GM23338 (cell line): ENCODE measurements at regions not wholly inside any gene's neighbourhood (a gene's known extent, or its start where the extent isn't known, plus 50 kb on each side); places are given as distances from the start of the nearest gene placed in this dataset.

Experiments used
- ATAC-seq: fragments of 200-7000 bp; cut with Tn5 transposase; 3 replicates; pipeline ENCODE4 v1.9.1; 2020
- DNase-seq: peaks from one replicate; pipeline ENCODE4 v3.0.0-alpha.2; 2015; ENCODE audit warnings: low spot score
- H2AFZ ChIP-seq: fragments of 200-600 bp; sonication (generic); 2 replicates; pipeline ENCODE4 v1.8.0; 2016; ENCODE audit warnings: antibody characterized with exemption, mild to moderate bottlenecking, moderate library complexity
- H3F3A ChIP-seq: fragments of 200-600 bp; sonication (generic); replicated peaks from 2 replicates; pipeline ENCODE4 v1.8.0; 2017; ENCODE audit warnings: antibody characterized with exemption, mixed run types, low read depth
- H3K27ac ChIP-seq: fragments of 200-600 bp; sonication (generic); 2 replicates; pipeline ENCODE4 v1.6.1; 2016; ENCODE audit warnings: low read depth
- H3K27me3 ChIP-seq: fragments of 200-600 bp; sonication (generic); 2 replicates; pipeline ENCODE4 v1.8.0; 2016; ENCODE audit warnings: mild to moderate bottlenecking, mixed run types, moderate library complexity; ENCODE audit not compliant: insufficient read depth
- H3K36me3 ChIP-seq: fragments of 200-600 bp; sonication (generic); 2 replicates; pipeline ENCODE4 v1.8.0; 2016; ENCODE audit warnings: mild to moderate bottlenecking; ENCODE audit not compliant: insufficient read depth
- H3K4me1 ChIP-seq: fragments of 200-600 bp; sonication (generic); 2 replicates; pipeline ENCODE4 v1.8.0; 2016; ENCODE audit warnings: mild to moderate bottlenecking, moderate library complexity; ENCODE audit not compliant: insufficient read depth
- H3K4me2 ChIP-seq: fragments of 200-600 bp; sonication (generic); 2 replicates; pipeline ENCODE4 v1.7.1; 2017; ENCODE audit warnings: mixed run types
- H3K4me3 ChIP-seq: fragments of 200-600 bp; sonication (generic); 2 replicates; pipeline ENCODE4 v1.6.1; 2016; ENCODE audit warnings: mixed run types
- H3K79me2 ChIP-seq: fragments of 200-600 bp; sonication (generic); replicated peaks from 2 replicates; pipeline ENCODE4 v1.8.0; 2017; ENCODE audit warnings: mild to moderate bottlenecking; ENCODE audit not compliant: insufficient read depth
- H3K9me2 ChIP-seq: fragments of 200-600 bp; sonication (generic); 2 replicates; pipeline ENCODE4 v1.8.0; 2017; ENCODE audit not compliant: insufficient read depth
- H4K20me1 ChIP-seq: fragments of 200-600 bp; sonication (generic); replicated peaks from 2 replicates; pipeline ENCODE4 v1.8.0; 2017; ENCODE audit warnings: mild to moderate bottlenecking; ENCODE audit not compliant: insufficient read depth
- H3K27ac Mint-ChIP-seq: 2 replicates; pipeline ENCODE4 v1.8.0; 2020; ENCODE audit warnings: inconsistent platforms, mild to moderate bottlenecking, moderate library complexity, mixed read lengths
- H3K27me3 Mint-ChIP-seq: 3 replicates; pipeline ENCODE4 v1.8.0; 2022; ENCODE audit warnings: low read depth, mild to moderate bottlenecking, moderate library complexity, mixed read lengths, inconsistent platforms; ENCODE audit not compliant: insufficient read depth, poor library complexity
- H3K36me3 Mint-ChIP-seq: 3 replicates; pipeline ENCODE4 v1.8.0; 2021; ENCODE audit warnings: low read depth, mild to moderate bottlenecking, inconsistent platforms, moderate library complexity, mixed read lengths
- H3K4me1 Mint-ChIP-seq: 3 replicates; pipeline ENCODE4 v1.8.0; 2020; ENCODE audit warnings: mild to moderate bottlenecking, inconsistent platforms, mixed read lengths
- H3K4me3 Mint-ChIP-seq: 3 replicates; pipeline ENCODE4 v1.8.0; 2021; ENCODE audit warnings: moderate library complexity, mild to moderate bottlenecking, inconsistent platforms, mixed read lengths
- H3K9me3 Mint-ChIP-seq: 3 replicates; pipeline ENCODE4 v1.8.0; 2020; ENCODE audit warnings: moderate library complexity, mild to moderate bottlenecking, inconsistent platforms, mixed read lengths
- CREB1 ChIP-seq: fragments of 250-450 bp; sonication (Bioruptor Pico); IDR thresholded peaks from 2 replicates; pipeline ENCODE4 v1.5.0; 2020; ENCODE audit warnings: low read depth, mild to moderate bottlenecking, moderate library complexity
- CTCF ChIP-seq, 2 experiments: fragments of 200-600 bp in 1 of 2; sonication (generic) in 1 of 2; conservative IDR thresholded peaks; 2 replicates each; pipeline versions ENCODE4 v1.5.1 to v1.6.1; 2016 to 2017; ENCODE audit warnings: antibody characterized with exemption in 2 of 2, low read depth in 2 of 2, mild to moderate bottlenecking in 2 of 2, moderate library complexity in 1 of 2
- EZH2 ChIP-seq: fragments of 200-600 bp; sonication (generic); IDR thresholded peaks from one replicate; pipeline ENCODE4 v1.8.0; 2017; ENCODE audit warnings: antibody characterized with exemption, mild to moderate bottlenecking, low read depth; ENCODE audit not compliant: unreplicated experiment
- EZH2phosphoT487 ChIP-seq: fragments of 200-600 bp; sonication (generic); IDR thresholded peaks from one replicate; pipeline ENCODE4 v1.8.1; 2018; ENCODE audit warnings: antibody characterized with exemption; ENCODE audit not compliant: unreplicated experiment
- JUNB ChIP-seq: IDR thresholded peaks from one replicate; pipeline ENCODE4 v1.6.1; 2016; ENCODE audit warnings: antibody characterized with exemption; ENCODE audit not compliant: unreplicated experiment
- NANOG ChIP-seq: IDR thresholded peaks from 2 replicates; pipeline ENCODE4 v1.6.1; 2016; ENCODE audit warnings: antibody characterized with exemption, borderline replicate concordance
- POLR2AphosphoS5 ChIP-seq: IDR thresholded peaks from 2 replicates; pipeline ENCODE4 v1.6.1; 2016; ENCODE audit warnings: antibody characterized with exemption, low read depth
- ZNF114 ChIP-seq: fragments of 250-450 bp; sonication (Bioruptor Pico); IDR thresholded peaks from 2 replicates; pipeline ENCODE4 v1.5.0; 2020; ENCODE audit warnings: mild to moderate bottlenecking, moderate library complexity
- ZNF331 ChIP-seq: fragments of 250-450 bp; sonication (Bioruptor Pico); IDR thresholded peaks from 2 replicates; pipeline ENCODE4 v1.5.0; 2020; ENCODE audit warnings: low read depth, mild to moderate bottlenecking, moderate library complexity
- ZNF462 ChIP-seq: fragments of 250-450 bp; sonication (Bioruptor Pico); IDR thresholded peaks from 2 replicates; pipeline ENCODE4 v1.5.0; 2020; ENCODE audit warnings: mild to moderate bottlenecking, moderate library complexity
- TF ChIP-seq, protein P1 (sequence below): IDR thresholded peaks from 2 replicates; pipeline ENCODE4 v1.6.1; 2016; ENCODE audit warnings: antibody characterized with exemption
- TF ChIP-seq, protein P2 (sequence below): IDR thresholded peaks from one replicate; pipeline ENCODE4 v1.6.1; 2018; ENCODE audit warnings: antibody characterized with exemption; ENCODE audit not compliant: unreplicated experiment

- H3K9me3 Mint-ChIP-seq: no peaks in the 10 kb centered on the region
- no peak for ATAC-seq
- Histone ChIP-seq H3K36me3 (no peaks in the 10 kb centered on the region), H4K20me1 (no peaks in the 10 kb centered on the region), H3K4me1 (peaks cover 35% of the 10 kb centered on the region), H3K79me2 (no peaks in the 10 kb centered on the region), H3K27me3 (no peaks in the 10 kb centered on the region), H2AFZ (no peak overlapping the region), H3K4me3 (no peak overlapping the region), H3K9me2 (peaks cover 9% of the 10 kb centered on the region; the same call in 1 of the 2 replicates), H3K4me2 (no peak overlapping the region), H3F3A (no peaks in the 10 kb centered on the region), H3K27ac (no peak overlapping the region)
- DNase-seq: no peak
- H3K27me3 Mint-ChIP-seq: no peaks in the 10 kb centered on the region
- no peaks in the 10 kb centered on the region for H3K36me3 Mint-ChIP-seq
- no peak for TF ChIP-seq CREB1 (CRISPR knock-in tag)
- TF ChIP-seq, protein P1, sequence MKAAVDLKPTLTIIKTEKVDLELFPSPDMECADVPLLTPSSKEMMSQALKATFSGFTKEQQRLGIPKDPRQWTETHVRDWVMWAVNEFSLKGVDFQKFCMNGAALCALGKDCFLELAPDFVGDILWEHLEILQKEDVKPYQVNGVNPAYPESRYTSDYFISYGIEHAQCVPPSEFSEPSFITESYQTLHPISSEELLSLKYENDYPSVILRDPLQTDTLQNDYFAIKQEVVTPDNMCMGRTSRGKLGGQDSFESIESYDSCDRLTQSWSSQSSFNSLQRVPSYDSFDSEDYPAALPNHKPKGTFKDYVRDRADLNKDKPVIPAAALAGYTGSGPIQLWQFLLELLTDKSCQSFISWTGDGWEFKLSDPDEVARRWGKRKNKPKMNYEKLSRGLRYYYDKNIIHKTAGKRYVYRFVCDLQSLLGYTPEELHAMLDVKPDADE: no peak
- no peak for TF ChIP-seq ZNF114 (CRISPR knock-in tag)
- no peak for TF ChIP-seq CTCF (conservative IDR thresholded peaks at IDR 0.05; ENCODE audit: low read depth in 2 of 2)
- no peak for TF ChIP-seq NANOG
- TF ChIP-seq ZNF331 (CRISPR knock-in tag): no peak
- no peak for TF ChIP-seq JUNB
- no peak for TF ChIP-seq ZNF462
- TF ChIP-seq, protein P2, sequence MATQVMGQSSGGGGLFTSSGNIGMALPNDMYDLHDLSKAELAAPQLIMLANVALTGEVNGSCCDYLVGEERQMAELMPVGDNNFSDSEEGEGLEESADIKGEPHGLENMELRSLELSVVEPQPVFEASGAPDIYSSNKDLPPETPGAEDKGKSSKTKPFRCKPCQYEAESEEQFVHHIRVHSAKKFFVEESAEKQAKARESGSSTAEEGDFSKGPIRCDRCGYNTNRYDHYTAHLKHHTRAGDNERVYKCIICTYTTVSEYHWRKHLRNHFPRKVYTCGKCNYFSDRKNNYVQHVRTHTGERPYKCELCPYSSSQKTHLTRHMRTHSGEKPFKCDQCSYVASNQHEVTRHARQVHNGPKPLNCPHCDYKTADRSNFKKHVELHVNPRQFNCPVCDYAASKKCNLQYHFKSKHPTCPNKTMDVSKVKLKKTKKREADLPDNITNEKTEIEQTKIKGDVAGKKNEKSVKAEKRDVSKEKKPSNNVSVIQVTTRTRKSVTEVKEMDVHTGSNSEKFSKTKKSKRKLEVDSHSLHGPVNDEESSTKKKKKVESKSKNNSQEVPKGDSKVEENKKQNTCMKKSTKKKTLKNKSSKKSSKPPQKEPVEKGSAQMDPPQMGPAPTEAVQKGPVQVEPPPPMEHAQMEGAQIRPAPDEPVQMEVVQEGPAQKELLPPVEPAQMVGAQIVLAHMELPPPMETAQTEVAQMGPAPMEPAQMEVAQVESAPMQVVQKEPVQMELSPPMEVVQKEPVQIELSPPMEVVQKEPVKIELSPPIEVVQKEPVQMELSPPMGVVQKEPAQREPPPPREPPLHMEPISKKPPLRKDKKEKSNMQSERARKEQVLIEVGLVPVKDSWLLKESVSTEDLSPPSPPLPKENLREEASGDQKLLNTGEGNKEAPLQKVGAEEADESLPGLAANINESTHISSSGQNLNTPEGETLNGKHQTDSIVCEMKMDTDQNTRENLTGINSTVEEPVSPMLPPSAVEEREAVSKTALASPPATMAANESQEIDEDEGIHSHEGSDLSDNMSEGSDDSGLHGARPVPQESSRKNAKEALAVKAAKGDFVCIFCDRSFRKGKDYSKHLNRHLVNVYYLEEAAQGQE: no peak
- no peak for TF ChIP-seq POLR2AphosphoS5
- TF ChIP-seq EZH2: no peak
- no peak for TF ChIP-seq EZH2phosphoT487
- H3K27ac Mint-ChIP-seq: no peak overlapping the region
- peaks cover 16% of the 10 kb centered on the region for H3K4me1 Mint-ChIP-seq
- no peak overlapping the region for H3K4me3 Mint-ChIP-seq
Observed at GRCh38 chr11:80194625-80195024, 753.8 kb upstream of the TENM4 start.
